Breast epithelium (tissue), 4 donors: ENCODE measurements at regions not wholly inside any gene's neighbourhood (a gene's known extent, or its start where the extent isn't known, plus 50 kb on each side); places are given as distances from the start of the nearest gene placed in this dataset.
A peak's percentile ranks its signal among the peaks of the same experiment; 100 is the strongest.

Experiments used
- DNase-seq, 2 donors: peaks; one replicate each; pipeline ENCODE4 v3.0.0-alpha.2; 2019; ENCODE audit warnings: low spot score in 2 of 2
- H3K27ac ChIP-seq, 2 donors: fragments of 200-600 bp; sonication (generic) in 1 of 2; one replicate each; pipeline ENCODE4 v1.5.1; 2016 to 2019; ENCODE audit warnings: mild to moderate bottlenecking in 1 of 2
- H3K27me3 ChIP-seq, 2 donors: fragments of 200-600 bp; sonication (generic) in 1 of 2; one replicate each; pipeline versions ENCODE4 v1.5.1 to v1.6.0; 2017 to 2019; ENCODE audit warnings: control low read depth in 1 of 2, mild to moderate bottlenecking in 1 of 2
- H3K36me3 ChIP-seq: fragments of 200-600 bp; one replicate; pipeline ENCODE4 v1.5.1; 2019
- H3K4me1 ChIP-seq, 2 donors: fragments of 200-600 bp; sonication (generic); one replicate each; pipeline ENCODE4 v1.5.1; 2016 to 2019; ENCODE audit warnings: control low read depth in 1 of 2
- H3K4me3 ChIP-seq, 3 donors: fragments of 200-600 bp; sonication (generic); 1 replicate in 2 of 3; 2 replicates in 1 of 3; pipeline ENCODE4 v1.5.1; 2016 to 2019; ENCODE audit warnings: mild to moderate bottlenecking in 3 of 3, moderate library complexity in 2 of 3
- H3K9me3 ChIP-seq, 2 donors: fragments of 200-600 bp; sonication (generic) in 1 of 2; one replicate each; pipeline ENCODE4 v1.5.1; 2016 to 2019; ENCODE audit warnings: control low read depth in 1 of 2
- CTCF ChIP-seq, 3 donors: fragments of 450-650 bp; IDR thresholded peaks; one replicate each; pipeline ENCODE4 v1.5.1; 2016 to 2017; ENCODE audit warnings: antibody characterized with exemption in 3 of 3, mild to moderate bottlenecking in 3 of 3, moderate library complexity in 3 of 3
- POLR2A ChIP-seq: fragments of 450-650 bp; IDR thresholded peaks from one replicate; pipeline ENCODE4 v1.6.1; 2016; ENCODE audit warnings: antibody characterized with exemption, mild to moderate bottlenecking, moderate library complexity
- POLR2AphosphoS5 ChIP-seq, 3 donors: sonication (generic); formaldehyde crosslinking; IDR thresholded peaks; one replicate each; pipeline ENCODE4 v1.6.1; 2017; ENCODE audit warnings: antibody characterized with exemption in 3 of 3
- intact Hi-C: fragments of 100-400 bp; cut with DNase I; formaldehyde crosslinking; loops from one replicate; pipeline ENCODE4 v1.15.1; 2023; ENCODE audit warnings: low total_unique reads

- no peak overlapping the region for H3K4me3 ChIP-seq
- H3K27me3 ChIP-seq, result no peaks in the 10 kb centered on the region
- H3K9me3 ChIP-seq, result no peaks in the 10 kb centered on the region
- H3K36me3 ChIP-seq, result no peaks in the 10 kb centered on the region
- TF ChIP-seq CTCF (IDR thresholded peaks at IDR 0.05), result no peak
- TF ChIP-seq POLR2AphosphoS5 (IDR thresholded peaks at IDR 0.05), result no peak
- no peak for TF ChIP-seq POLR2A
- H3K27ac ChIP-seq, result no peak overlapping the region
- H3K4me1 ChIP-seq, result no peaks in the 10 kb centered on the region
- DNase-seq, result no peak
- intact Hi-C loops, result loop anchor here (5.0 to 10.0 kb wide), 2 partner anchors 148 to 165 kb away; no protein-coding TSS in a partner anchor
Observed at GRCh38 chr12:68529869-68530268, 80.8 kb upstream of the RAP1B start.

- DNase-seq, result no peak
- no peak overlapping the region for H3K27ac ChIP-seq
- H3K4me1 ChIP-seq, result no peaks in the 10 kb centered on the region
- H3K9me3 ChIP-seq, result no peaks in the 10 kb centered on the region
- no peaks in the 10 kb centered on the region for H3K27me3 ChIP-seq
- TF ChIP-seq POLR2AphosphoS5 (IDR thresholded peaks at IDR 0.05) (no peak), POLR2A (no peak), CTCF (IDR thresholded peaks at IDR 0.05) (no peak)
- H3K4me3 ChIP-seq, result no peak overlapping the region
- intact Hi-C loops, result loop anchor here (10.0 kb wide), 1 partner anchor 165 kb away; no protein-coding TSS in a partner anchor
- no peaks in the 10 kb centered on the region for H3K36me3 ChIP-seq
Observed at GRCh38 chr12:68530299-68530698, 80.4 kb upstream of the RAP1B start.

GRCh38 chr12:68530965-68531364, 79.7 kb upstream of the RAP1B start:
- Histone ChIP-seq H3K4me1 (no peaks in the 10 kb centered on the region), H3K4me3 (no peak overlapping the region), H3K27ac (no peak overlapping the region), H3K27me3 (no peaks in the 10 kb centered on the region), H3K9me3 (no peaks in the 10 kb centered on the region), H3K36me3 (no peaks in the 10 kb centered on the region)
- no peak for DNase-seq
- TF ChIP-seq POLR2A (no peak), POLR2AphosphoS5 (IDR thresholded peaks at IDR 0.05) (no peak), CTCF (IDR thresholded peaks at IDR 0.05) (no peak)
- intact Hi-C loops, result loop anchor here (10.0 kb wide), 1 partner anchor 166 kb away; no protein-coding TSS in a partner anchor

- Histone ChIP-seq H3K27ac (peak overlapping the region in 1 of 2 donors; percentile 22), H3K4me1 (no peaks in the 10 kb centered on the region), H3K36me3 (no peaks in the 10 kb centered on the region), H3K9me3 (no peaks in the 10 kb centered on the region), H3K4me3 (no peak overlapping the region), H3K27me3 (no peaks in the 10 kb centered on the region)
- TF ChIP-seq POLR2AphosphoS5 (IDR thresholded peaks at IDR 0.05), result no peak
- TF ChIP-seq CTCF (IDR thresholded peaks at IDR 0.05), result no peak
- no peak for TF ChIP-seq POLR2A
- no peak for DNase-seq
- intact Hi-C loops, result loop anchor here (10.0 kb wide), 1 partner anchor 168 kb away; no protein-coding TSS in a partner anchor
Observed at GRCh38 chr12:68532204-68532886, 78.4 kb upstream of the RAP1B start.

- intact Hi-C loops, result loop anchor here (10.0 kb wide), 1 partner anchor 168 kb away; no protein-coding TSS in a partner anchor
- DNase-seq, result no peak
- no peak overlapping the region for H3K4me3 ChIP-seq
- peak overlapping the region in 1 of 2 donors; percentile 22 for H3K27ac ChIP-seq
- no peaks in the 10 kb centered on the region for H3K36me3 ChIP-seq
- TF ChIP-seq POLR2AphosphoS5 (IDR thresholded peaks at IDR 0.05), result no peak
- TF ChIP-seq CTCF (IDR thresholded peaks at IDR 0.05), result no peak
- TF ChIP-seq POLR2A, result no peak
- no peaks in the 10 kb centered on the region for H3K9me3 ChIP-seq
- no peaks in the 10 kb centered on the region for H3K4me1 ChIP-seq
- H3K27me3 ChIP-seq, result no peaks in the 10 kb centered on the region
Observed at GRCh38 chr12:68532887-68533248, 77.8 kb upstream of the RAP1B start.
